Smooth muscle cell (in vitro differentiated cells): ENCODE measurements at regions not wholly inside any gene's neighbourhood (a gene's known extent, or its start where the extent isn't known, plus 50 kb on each side); places are given as distances from the start of the nearest gene placed in this dataset.

Source experiments
- DNase-seq: peaks from one replicate; lab custom pipeline; 2025; ENCODE audit not compliant: unreplicated experiment; lab: John Stamatoyannopoulos, UW
- H2AFZ ChIP-seq: fragments of 200-600 bp; sonication (generic); 2 replicates; pipeline ENCODE4 v1.6.0; 2016; ENCODE audit warnings: antibody characterized with exemption, low read depth, mild to moderate bottlenecking
- H3F3A ChIP-seq: fragments of 200-600 bp; sonication (generic); 2 replicates; pipeline ENCODE4 v1.6.0; 2017; ENCODE audit warnings: antibody characterized with exemption, low read depth
- H3K27ac ChIP-seq: fragments of 200-600 bp; sonication (generic); 2 replicates; pipeline ENCODE4 v1.5.1; 2016; ENCODE audit warnings: low read depth, mild to moderate bottlenecking
- H3K27me3 ChIP-seq: fragments of 200-600 bp; sonication (generic); 2 replicates; pipeline ENCODE4 v1.6.1; 2016; ENCODE audit warnings: low read depth, mild to moderate bottlenecking
- H3K36me3 ChIP-seq: fragments of 200-600 bp; sonication (generic); 2 replicates; pipeline ENCODE4 v1.5.1; 2016; ENCODE audit warnings: low read depth
- H3K4me1 ChIP-seq: fragments of 200-600 bp; sonication (generic); 2 replicates; pipeline ENCODE4 v1.5.1; 2016; ENCODE audit warnings: low read depth
- H3K4me2 ChIP-seq: fragments of 200-600 bp; sonication (generic); 2 replicates; pipeline ENCODE4 v1.6.0; 2016; ENCODE audit warnings: mild to moderate bottlenecking
- H3K4me3 ChIP-seq: fragments of 200-600 bp; sonication (generic); 2 replicates; pipeline ENCODE4 v1.5.1; 2016; ENCODE audit warnings: mild to moderate bottlenecking
- H3K79me2 ChIP-seq: fragments of 200-600 bp; sonication (generic); 2 replicates; pipeline ENCODE4 v1.6.0; 2016; ENCODE audit warnings: low read depth, mild to moderate bottlenecking
- H3K9ac ChIP-seq: fragments of 200-600 bp; sonication (generic); 2 replicates; pipeline ENCODE4 v1.6.0; 2016; ENCODE audit warnings: low read depth
- H3K9me3 ChIP-seq: fragments of 200-600 bp; sonication (generic); replicated peaks from 2 replicates; pipeline ENCODE4 v1.5.1; 2016; ENCODE audit warnings: low read depth
- H4K20me1 ChIP-seq: fragments of 200-600 bp; sonication (generic); 2 replicates; pipeline ENCODE4 v1.6.0; 2016; ENCODE audit warnings: low read depth
- WGBS: methylation state at CpG from one replicate; pipeline ENCODE4 v1.1.7; 2016; ENCODE audit warnings: low lambda C conversion rate; 5-methylcytosine and 5-hydroxymethylcytosine counted together
- TF ChIP-seq, protein P1 (sequence below): fragments of 200-600 bp; sonication (generic); IDR thresholded peaks from 2 replicates; pipeline ENCODE4 v1.5.1; 2017; ENCODE audit warnings: borderline replicate concordance, mild to moderate bottlenecking, antibody characterized with exemption; ENCODE audit not compliant: insufficient read depth, poor library complexity, severe bottlenecking

GRCh38 chr14:84674636-84675035, 855.3 kb upstream of the FLRT2 start:
- H3K4me2 ChIP-seq: no peak overlapping the region
- no peaks in the 10 kb centered on the region for H3K79me2 ChIP-seq
- no peak for DNase-seq
- no peaks in the 10 kb centered on the region for H3K36me3 ChIP-seq
- no peaks in the 10 kb centered on the region for H3K9me3 ChIP-seq
- no peaks in the 10 kb centered on the region for H3K27me3 ChIP-seq
- no peaks in the 10 kb centered on the region for H3F3A ChIP-seq
- WGBS: 95% methylated on average over 1 of the region's 1 CpG
- no peaks in the 10 kb centered on the region for H4K20me1 ChIP-seq
- H3K27ac ChIP-seq: no peak overlapping the region
- no peak overlapping the region for H2AFZ ChIP-seq
- H3K4me1 ChIP-seq: no peaks in the 10 kb centered on the region
- TF ChIP-seq, protein P1, sequence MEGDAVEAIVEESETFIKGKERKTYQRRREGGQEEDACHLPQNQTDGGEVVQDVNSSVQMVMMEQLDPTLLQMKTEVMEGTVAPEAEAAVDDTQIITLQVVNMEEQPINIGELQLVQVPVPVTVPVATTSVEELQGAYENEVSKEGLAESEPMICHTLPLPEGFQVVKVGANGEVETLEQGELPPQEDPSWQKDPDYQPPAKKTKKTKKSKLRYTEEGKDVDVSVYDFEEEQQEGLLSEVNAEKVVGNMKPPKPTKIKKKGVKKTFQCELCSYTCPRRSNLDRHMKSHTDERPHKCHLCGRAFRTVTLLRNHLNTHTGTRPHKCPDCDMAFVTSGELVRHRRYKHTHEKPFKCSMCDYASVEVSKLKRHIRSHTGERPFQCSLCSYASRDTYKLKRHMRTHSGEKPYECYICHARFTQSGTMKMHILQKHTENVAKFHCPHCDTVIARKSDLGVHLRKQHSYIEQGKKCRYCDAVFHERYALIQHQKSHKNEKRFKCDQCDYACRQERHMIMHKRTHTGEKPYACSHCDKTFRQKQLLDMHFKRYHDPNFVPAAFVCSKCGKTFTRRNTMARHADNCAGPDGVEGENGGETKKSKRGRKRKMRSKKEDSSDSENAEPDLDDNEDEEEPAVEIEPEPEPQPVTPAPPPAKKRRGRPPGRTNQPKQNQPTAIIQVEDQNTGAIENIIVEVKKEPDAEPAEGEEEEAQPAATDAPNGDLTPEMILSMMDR: no peak
- no peak overlapping the region for H3K4me3 ChIP-seq
- no peak overlapping the region for H3K9ac ChIP-seq

DNA sequence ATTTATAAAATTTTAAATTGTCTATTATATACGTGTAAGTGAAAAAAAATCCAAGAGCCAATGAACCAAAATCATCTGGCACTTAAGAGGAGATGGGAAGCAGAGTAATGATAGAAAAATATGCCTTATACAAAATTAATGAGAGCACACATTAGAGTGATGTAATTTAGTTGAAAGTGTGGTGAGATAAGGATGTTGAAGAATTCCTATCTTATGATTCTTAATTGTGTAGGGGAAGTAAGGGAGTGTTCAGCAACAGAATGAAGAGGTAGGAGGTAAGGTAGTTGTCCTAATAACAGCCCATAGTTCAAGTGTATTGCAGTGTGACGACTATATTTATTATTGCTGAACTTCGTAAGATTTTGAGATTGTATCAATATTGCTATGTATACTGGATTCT, 843.4 kb upstream of the FLRT2 start:
- no peaks in the 10 kb centered on the region for H3K36me3 ChIP-seq
- TF ChIP-seq, protein P1: no peak
- H3F3A ChIP-seq: no peaks in the 10 kb centered on the region
- no peak overlapping the region for H2AFZ ChIP-seq
- no peaks in the 10 kb centered on the region for H3K9me3 ChIP-seq
- no peak overlapping the region for H3K4me3 ChIP-seq
- DNase-seq: no peak
- H3K27me3 ChIP-seq: no peaks in the 10 kb centered on the region
- no peaks in the 10 kb centered on the region for H4K20me1 ChIP-seq
- no peaks in the 10 kb centered on the region for H3K4me1 ChIP-seq
- no peak overlapping the region for H3K4me2 ChIP-seq
- H3K9ac ChIP-seq: no peak overlapping the region
- no peaks in the 10 kb centered on the region for H3K79me2 ChIP-seq
- WGBS: 93% methylated on average over 3 of the region's 3 CpGs
- no peak overlapping the region for H3K27ac ChIP-seq

GRCh38 chr14:84688297-84689025, 841.5 kb upstream of the FLRT2 start:
- 95% methylated on average over 7 of the region's 7 CpGs for WGBS
- Histone ChIP-seq H2AFZ (no peak overlapping the region), H3K9me3 (no peaks in the 10 kb centered on the region), H3K4me2 (no peak overlapping the region), H4K20me1 (no peaks in the 10 kb centered on the region), H3K79me2 (no peaks in the 10 kb centered on the region), H3K4me1 (no peaks in the 10 kb centered on the region), H3F3A (no peaks in the 10 kb centered on the region), H3K27me3 (no peaks in the 10 kb centered on the region), H3K36me3 (no peaks in the 10 kb centered on the region), H3K9ac (no peak overlapping the region), H3K4me3 (no peak overlapping the region), H3K27ac (no peak overlapping the region)
- DNase-seq: no peak
- TF ChIP-seq, protein P1: no peak

- Histone ChIP-seq H3K4me1 (no peaks in the 10 kb centered on the region), H3K79me2 (no peaks in the 10 kb centered on the region), H2AFZ (no peak overlapping the region), H3K9me3 (no peaks in the 10 kb centered on the region), H3K27me3 (no peaks in the 10 kb centered on the region), H3K27ac (no peak overlapping the region), H3K9ac (no peak overlapping the region), H3K4me2 (no peak overlapping the region), H3F3A (no peaks in the 10 kb centered on the region), H3K36me3 (no peaks in the 10 kb centered on the region), H3K4me3 (no peak overlapping the region), H4K20me1 (no peaks in the 10 kb centered on the region)
- TF ChIP-seq, protein P1: no peak
- DNase-seq: no peak
These were observed 835.8 kb upstream of the FLRT2 start for GRCh38 chr14:84694161-84694560.
